WERI-Rb-1 (cell line): ENCODE measurements at regions not wholly inside any gene's neighbourhood (a gene's known extent, or its start where the extent isn't known, plus 50 kb on each side); places are given as distances from the start of the nearest gene placed in this dataset.

Source experiments
- DNase-seq: peaks from one replicate; pipeline ENCODE4 v3.0.0-alpha.2; 2020
- H3K27ac ChIP-seq: fragments of 250-450 bp; sonication (Bioruptor Pico); 2 replicates; pipeline ENCODE4 v1.5.1; 2020; ENCODE audit warnings: mild to moderate bottlenecking, moderate library complexity
- H3K27me3 ChIP-seq: fragments of 250-450 bp; sonication (Bioruptor Pico); 2 replicates; pipeline ENCODE4 v1.5.1; 2021; ENCODE audit warnings: mild to moderate bottlenecking, low read depth, moderate library complexity; ENCODE audit not compliant: insufficient read depth, severe bottlenecking
- H3K36me3 ChIP-seq: fragments of 250-450 bp; sonication (Bioruptor Pico); 2 replicates; pipeline ENCODE4 v1.5.1; 2020; ENCODE audit warnings: mild to moderate bottlenecking, moderate library complexity
- H3K4me3 ChIP-seq: 2 replicates; pipeline ENCODE4 v1.5.1; 2011; ENCODE audit warnings: low read depth, mild to moderate bottlenecking, control low read depth, low read length
- H3K9me3 ChIP-seq: fragments of 250-450 bp; sonication (Bioruptor Pico); 2 replicates; pipeline ENCODE4 v1.5.1; 2021; ENCODE audit warnings: mild to moderate bottlenecking, moderate library complexity; ENCODE audit not compliant: severe bottlenecking
- CTCF ChIP-seq: IDR thresholded peaks from 2 replicates; pipeline ENCODE4 v1.5.1; 2011; ENCODE audit warnings: low read depth, mild to moderate bottlenecking, control low read depth, inconsistent platforms, low read length

- no peak for DNase-seq
- no peak overlapping the region for H3K27ac ChIP-seq
- no peaks in the 10 kb centered on the region for H3K36me3 ChIP-seq
- H3K27me3 ChIP-seq = no peaks in the 10 kb centered on the region
- no peak overlapping the region for H3K4me3 ChIP-seq
- no peaks in the 10 kb centered on the region for H3K9me3 ChIP-seq
- TF ChIP-seq CTCF = no peak
Observed at GRCh38 chr20:62560162-62560561, 82.1 kb upstream of the SLCO4A1 start.

GRCh38 chr20:62561182-62561581 is 81.1 kb upstream of the SLCO4A1 start:
- no peak overlapping the region for H3K4me3 ChIP-seq
- TF ChIP-seq CTCF = no peak

GRCh38 chr20:62561948-62562347 is 80.4 kb upstream of the SLCO4A1 start:
- Histone ChIP-seq H3K9me3 (no peaks in the 10 kb centered on the region), H3K36me3 (no peaks in the 10 kb centered on the region), H3K27me3 (no peaks in the 10 kb centered on the region), H3K27ac (no peak overlapping the region), H3K4me3 (no peak overlapping the region)
- DNase-seq = no peak
- TF ChIP-seq CTCF = no peak

More at GRCh38 chr20:62561182-62561581, 81.1 kb upstream of the SLCO4A1 start:
- Histone ChIP-seq H3K27me3 (no peaks in the 10 kb centered on the region), H3K36me3 (no peaks in the 10 kb centered on the region), H3K27ac (no peak overlapping the region), H3K9me3 (no peaks in the 10 kb centered on the region)
- no peak for DNase-seq

- TF ChIP-seq CTCF = no peak
- H3K9me3 ChIP-seq = no peaks in the 10 kb centered on the region
- no peak overlapping the region for H3K4me3 ChIP-seq
- no peak for DNase-seq
- no peak overlapping the region for H3K27ac ChIP-seq
- H3K36me3 ChIP-seq = no peaks in the 10 kb centered on the region
- H3K27me3 ChIP-seq = no peaks in the 10 kb centered on the region
Observed at GRCh38 chr20:62562831-62563230, 79.5 kb upstream of the SLCO4A1 start.

GRCh38 chr20:62563561-62563960 is 78.7 kb upstream of the SLCO4A1 start:
- no peak overlapping the region for H3K27ac ChIP-seq
- no peak for TF ChIP-seq CTCF
- no peak for DNase-seq
- H3K9me3 ChIP-seq = no peaks in the 10 kb centered on the region
- no peaks in the 10 kb centered on the region for H3K27me3 ChIP-seq
- no peaks in the 10 kb centered on the region for H3K36me3 ChIP-seq
- H3K4me3 ChIP-seq = no peak overlapping the region

GRCh38 chr20:62564456-62565245 is 77.7 kb upstream of the SLCO4A1 start:
- H3K27me3 ChIP-seq = no peaks in the 10 kb centered on the region
- DNase-seq = no peak
- H3K9me3 ChIP-seq = no peaks in the 10 kb centered on the region
- no peaks in the 10 kb centered on the region for H3K36me3 ChIP-seq
- no peak for TF ChIP-seq CTCF
- H3K4me3 ChIP-seq = no peak overlapping the region
- H3K27ac ChIP-seq = no peak overlapping the region
